ENCODE measurements at regions not wholly inside any gene's neighbourhood (a gene's known extent, or its start where the extent isn't known, plus 50 kb on each side); places are given as distances from the start of the nearest gene placed in this dataset.

DNA sequence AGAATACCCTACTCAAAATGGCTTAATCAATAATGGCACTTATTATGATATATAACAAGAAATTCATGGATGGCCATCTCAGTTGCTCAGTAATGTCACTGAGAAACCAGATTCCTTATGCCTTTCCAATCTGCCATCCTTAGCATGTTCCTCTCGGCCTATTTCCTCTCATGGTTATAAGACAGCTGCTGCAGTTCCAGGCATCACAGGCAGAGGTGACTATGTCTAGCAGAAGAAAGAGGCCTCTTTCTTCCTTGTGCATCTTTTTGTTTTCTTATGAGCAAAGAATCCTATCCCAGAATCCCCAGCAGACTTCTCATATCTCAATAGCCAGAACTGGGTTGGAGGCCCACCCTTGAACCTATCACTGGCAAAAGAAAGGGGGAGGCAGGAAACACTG, 310.6 kb upstream of the SPRED2 start:
- no peak overlapping the region for H3K4me3 Mint-ChIP-seq
- Histone ChIP-seq H3K4me2 (replicated peaks; ENCODE audit: extremely low read depth, low read length, poor library complexity, severe bottlenecking) (no peak overlapping the region), H3K9ac (ENCODE audit: insufficient read depth, low read length, poor library complexity, severe bottlenecking) (no peak overlapping the region), H2AFZ (ENCODE audit: insufficient read depth, low read depth, low read length, poor library complexity, severe bottlenecking) (no peak overlapping the region), H3K79me2 (ENCODE audit: insufficient read depth, low read length) (no peaks in the 10 kb centered on the region), H3K4me1 (ENCODE audit: control insufficient read depth in 1 of 2, insufficient read depth in 2 of 2, low read length in 2 of 2) (no peaks in the 10 kb centered on the region), H3K27ac (ENCODE audit: low read depth in 1 of 2, low read length in 2 of 2) (no peak overlapping the region), H3K4me3 (replicated peaks in 1 of 3; ENCODE audit: low read depth in 2 of 3, low read length in 3 of 3) (no peak overlapping the region), H3K27me3 (ENCODE audit: control insufficient read depth in 2 of 2, insufficient read depth in 2 of 2, low read length in 2 of 2) (no peaks in the 10 kb centered on the region), H3K36me3 (replicated peaks in 1 of 2; ENCODE audit: control insufficient read depth in 1 of 2, insufficient read depth in 2 of 2, low read length in 2 of 2) (no peaks in the 10 kb centered on the region), H4K20me1 (ENCODE audit: insufficient read depth, low read length) (no peaks in the 10 kb centered on the region), H3K9me3 (replicated peaks in 1 of 2; ENCODE audit: control insufficient read depth in 1 of 2, insufficient read depth in 1 of 2, low read length in 2 of 2) (no peaks in the 10 kb centered on the region)
- TF ChIP-seq, protein P1, sequence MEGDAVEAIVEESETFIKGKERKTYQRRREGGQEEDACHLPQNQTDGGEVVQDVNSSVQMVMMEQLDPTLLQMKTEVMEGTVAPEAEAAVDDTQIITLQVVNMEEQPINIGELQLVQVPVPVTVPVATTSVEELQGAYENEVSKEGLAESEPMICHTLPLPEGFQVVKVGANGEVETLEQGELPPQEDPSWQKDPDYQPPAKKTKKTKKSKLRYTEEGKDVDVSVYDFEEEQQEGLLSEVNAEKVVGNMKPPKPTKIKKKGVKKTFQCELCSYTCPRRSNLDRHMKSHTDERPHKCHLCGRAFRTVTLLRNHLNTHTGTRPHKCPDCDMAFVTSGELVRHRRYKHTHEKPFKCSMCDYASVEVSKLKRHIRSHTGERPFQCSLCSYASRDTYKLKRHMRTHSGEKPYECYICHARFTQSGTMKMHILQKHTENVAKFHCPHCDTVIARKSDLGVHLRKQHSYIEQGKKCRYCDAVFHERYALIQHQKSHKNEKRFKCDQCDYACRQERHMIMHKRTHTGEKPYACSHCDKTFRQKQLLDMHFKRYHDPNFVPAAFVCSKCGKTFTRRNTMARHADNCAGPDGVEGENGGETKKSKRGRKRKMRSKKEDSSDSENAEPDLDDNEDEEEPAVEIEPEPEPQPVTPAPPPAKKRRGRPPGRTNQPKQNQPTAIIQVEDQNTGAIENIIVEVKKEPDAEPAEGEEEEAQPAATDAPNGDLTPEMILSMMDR (IDR thresholded peaks at IDR 0.05), result no peak
- intact Hi-C loops (cut with micrococcal nuclease), result no loop called here
- H3K27me3 Mint-ChIP-seq (ENCODE audit: low read depth in 3 of 3), result peaks cover 0 to 7% (median 4%) of the 10 kb centered on the region in 3 donors
- no peaks in the 10 kb centered on the region for H3K36me3 Mint-ChIP-seq
- 80% methylated on average over 1 of the region's 1 CpG for WGBS (ENCODE audit: insufficient coverage)
- peaks cover 1 to 6% (median 2%) of the 10 kb centered on the region in 7 donors for H3K9me3 Mint-ChIP-seq
- no peak overlapping the region for H3K27ac Mint-ChIP-seq
- no peaks in the 10 kb centered on the region for H3K4me1 Mint-ChIP-seq
- no peak for DNase-seq

DNA sequence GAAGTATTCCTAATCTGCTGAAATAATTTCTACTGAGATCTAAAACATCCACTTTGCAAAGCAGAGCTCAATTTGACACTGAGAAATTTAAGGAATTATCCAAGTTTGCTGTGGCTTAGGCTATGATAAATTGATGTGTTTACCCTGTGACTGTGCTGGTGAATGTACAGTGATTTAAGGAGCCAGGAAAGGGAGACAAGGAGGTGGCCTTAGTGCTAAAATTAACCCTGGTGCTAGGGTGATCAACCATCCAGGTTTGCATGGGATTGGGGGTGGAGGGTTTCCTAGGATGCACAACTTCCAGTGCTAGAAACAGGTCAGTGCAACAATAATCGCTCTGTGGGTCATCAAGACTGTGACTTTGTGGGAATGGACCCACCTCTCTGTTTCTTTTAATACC, 307.5 kb upstream of the SPRED2 start:
- H3K27me3 Mint-ChIP-seq (ENCODE audit: low read depth in 3 of 3), result peaks cover 0 to 7% (median 3%) of the 10 kb centered on the region in 3 donors
- DNase-seq, result no peak
- no peak overlapping the region for H3K4me3 Mint-ChIP-seq
- Histone ChIP-seq H3K4me2 (replicated peaks; ENCODE audit: extremely low read depth, low read length, poor library complexity, severe bottlenecking) (no peak overlapping the region), H2AFZ (ENCODE audit: insufficient read depth, low read depth, low read length, poor library complexity, severe bottlenecking) (no peak overlapping the region), H3K36me3 (replicated peaks in 1 of 2; ENCODE audit: control insufficient read depth in 1 of 2, insufficient read depth in 2 of 2, low read length in 2 of 2) (no peaks in the 10 kb centered on the region), H4K20me1 (ENCODE audit: insufficient read depth, low read length) (no peaks in the 10 kb centered on the region), H3K9ac (ENCODE audit: insufficient read depth, low read length, poor library complexity, severe bottlenecking) (no peak overlapping the region), H3K27ac (ENCODE audit: low read depth in 1 of 2, low read length in 2 of 2) (no peak overlapping the region), H3K4me1 (ENCODE audit: control insufficient read depth in 1 of 2, insufficient read depth in 2 of 2, low read length in 2 of 2) (no peaks in the 10 kb centered on the region), H3K9me3 (replicated peaks in 1 of 2; ENCODE audit: control insufficient read depth in 1 of 2, insufficient read depth in 1 of 2, low read length in 2 of 2) (no peaks in the 10 kb centered on the region), H3K79me2 (ENCODE audit: insufficient read depth, low read length) (no peaks in the 10 kb centered on the region), H3K27me3 (ENCODE audit: control insufficient read depth in 2 of 2, insufficient read depth in 2 of 2, low read length in 2 of 2) (no peaks in the 10 kb centered on the region), H3K4me3 (replicated peaks in 1 of 3; ENCODE audit: low read depth in 2 of 3, low read length in 3 of 3) (no peak overlapping the region)
- no peak overlapping the region for H3K27ac Mint-ChIP-seq
- TF ChIP-seq, protein P1 (IDR thresholded peaks at IDR 0.05), result no peak
- 83% methylated on average over 1 of the region's 1 CpG for WGBS (ENCODE audit: insufficient coverage)
- intact Hi-C loops (cut with micrococcal nuclease), result no loop called here
- peaks cover 0 to 6% (median 0%) of the 10 kb centered on the region in 7 donors for H3K9me3 Mint-ChIP-seq
- no peaks in the 10 kb centered on the region for H3K36me3 Mint-ChIP-seq
- H3K4me1 Mint-ChIP-seq, result no peaks in the 10 kb centered on the region

All from CD14-positive monocyte (primary cell).